Chondrocyte (in vitro differentiated cells): ENCODE measurements at regions not wholly inside any gene's neighbourhood (a gene's known extent, or its start where the extent isn't known, plus 50 kb on each side); places are given as distances from the start of the nearest gene placed in this dataset.

ENCODE experiments used
- DNase-seq: peaks from one replicate; pipeline ENCODE4 v3.0.0; 2021; ENCODE audit warnings: mixed read lengths, low spot score
- H3K27ac Mint-ChIP-seq: one replicate; pipeline ENCODE4 v1.8.0; 2021; ENCODE audit warnings: mild to moderate bottlenecking, moderate library complexity, mixed read lengths; ENCODE audit not compliant: unreplicated experiment
- H3K27me3 Mint-ChIP-seq: 2 replicates; pipeline ENCODE4 v1.8.0; 2021; ENCODE audit warnings: low read depth, mixed read lengths
- H3K36me3 Mint-ChIP-seq: 2 replicates; pipeline ENCODE4 v1.8.0; 2021; ENCODE audit warnings: low read depth, mixed read lengths
- H3K4me1 Mint-ChIP-seq: 2 replicates; pipeline ENCODE4 v1.8.0; 2021; ENCODE audit warnings: low read depth, mild to moderate bottlenecking, mixed read lengths
- H3K4me3 Mint-ChIP-seq: one replicate; pipeline ENCODE4 v1.8.0; 2021; ENCODE audit warnings: mild to moderate bottlenecking, moderate library complexity, mixed read lengths; ENCODE audit not compliant: unreplicated experiment
- H3K9me3 Mint-ChIP-seq: 2 replicates; pipeline ENCODE4 v1.8.0; 2021; ENCODE audit warnings: low read depth, mixed read lengths
- CTCF ChIP-seq: fragments of 200-600 bp; sonication (generic); IDR thresholded peaks from 2 replicates; pipeline ENCODE4 v1.5.0; 2021; ENCODE audit warnings: antibody characterized with exemption, mild to moderate bottlenecking, moderate library complexity

DNA sequence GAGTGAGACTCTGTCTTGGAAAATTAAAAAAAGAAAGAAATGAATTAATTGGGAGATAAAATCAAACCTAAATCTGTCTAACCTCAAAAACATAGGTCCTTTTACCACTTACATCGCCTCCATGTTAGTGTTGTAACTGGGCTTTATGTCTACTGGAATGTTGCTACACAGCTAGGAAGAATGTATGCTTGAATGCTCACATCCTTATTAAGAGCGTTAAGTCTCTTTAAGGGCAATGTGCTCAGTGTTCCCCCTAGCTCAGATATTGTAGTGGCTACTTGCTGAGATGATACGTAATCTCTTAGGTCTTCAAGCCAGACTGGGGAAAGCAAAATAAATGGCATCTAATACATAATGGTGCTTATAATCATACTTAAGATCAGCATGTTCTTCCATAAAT lies 1072.8 kb downstream of the PDHA2 start:
- no peak for TF ChIP-seq CTCF
- Mint-ChIP-seq H3K36me3 (no peaks in the 10 kb centered on the region), H3K27me3 (peaks cover 3% of the 10 kb centered on the region), H3K27ac (no peak overlapping the region), H3K4me3 (no peak overlapping the region), H3K9me3 (no peaks in the 10 kb centered on the region), H3K4me1 (no peaks in the 10 kb centered on the region)
- DNase-seq = no peak

DNA sequence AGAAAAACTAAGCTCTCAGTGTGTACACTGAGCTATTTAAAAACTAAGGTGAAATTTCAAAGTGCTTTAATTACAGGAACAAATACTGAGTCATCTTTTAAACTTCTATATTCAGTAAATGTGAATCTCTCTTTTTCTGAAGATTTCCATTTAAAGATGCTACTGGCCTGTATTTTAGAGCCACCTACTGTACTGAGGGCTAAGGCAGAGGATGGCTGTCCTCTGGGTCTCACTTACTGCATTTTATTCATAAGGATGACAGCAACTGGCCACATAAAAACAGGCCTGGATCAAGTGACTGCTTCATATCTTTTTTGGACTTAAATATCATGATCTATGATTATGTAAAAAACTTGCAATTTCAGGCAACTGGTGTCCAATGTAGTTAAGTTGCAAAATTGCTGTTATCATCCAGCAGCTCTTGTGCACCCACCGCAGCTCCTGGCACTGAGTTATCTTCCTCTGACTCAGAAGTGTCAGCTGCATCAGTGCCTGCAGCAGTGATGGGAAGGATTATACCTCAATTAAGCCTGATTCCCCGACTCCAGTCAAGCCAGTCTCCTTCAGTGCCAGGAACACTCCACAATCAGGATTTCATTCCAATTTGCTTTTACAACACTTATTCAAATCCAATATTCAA lies 1073.7 kb downstream of the PDHA2 start:
- Mint-ChIP-seq H3K4me1 (no peaks in the 10 kb centered on the region), H3K4me3 (no peak overlapping the region), H3K27me3 (peaks cover 3% of the 10 kb centered on the region), H3K36me3 (no peaks in the 10 kb centered on the region), H3K9me3 (no peaks in the 10 kb centered on the region), H3K27ac (no peak overlapping the region)
- DNase-seq = no peak
- no peak for TF ChIP-seq CTCF

DNA sequence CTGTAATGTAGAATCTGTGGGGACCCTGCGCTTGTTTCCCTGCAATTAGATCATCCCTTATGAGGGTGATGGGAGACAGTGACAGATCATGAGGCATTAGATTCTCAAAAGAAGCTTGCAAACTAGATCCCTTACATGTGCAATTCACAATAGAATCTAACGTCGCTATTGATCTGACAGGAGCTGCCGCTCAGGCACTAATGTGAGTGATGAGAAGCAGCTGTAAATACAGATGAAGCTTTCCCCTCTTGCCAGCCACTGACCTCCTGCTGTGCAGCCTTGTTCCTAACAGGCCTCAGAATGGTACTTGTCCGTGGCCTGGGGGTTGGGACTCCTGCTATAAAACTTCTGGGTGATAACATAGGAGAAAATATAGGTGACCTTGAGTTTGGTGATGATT lies 1076.8 kb downstream of the PDHA2 start:
- DNase-seq = no peak
- Mint-ChIP-seq H3K27me3 (peaks cover 3% of the 10 kb centered on the region), H3K4me1 (no peaks in the 10 kb centered on the region), H3K36me3 (no peaks in the 10 kb centered on the region), H3K4me3 (no peak overlapping the region), H3K9me3 (peaks cover 20% of the 10 kb centered on the region), H3K27ac (no peak overlapping the region)
- no peak for TF ChIP-seq CTCF

DNA sequence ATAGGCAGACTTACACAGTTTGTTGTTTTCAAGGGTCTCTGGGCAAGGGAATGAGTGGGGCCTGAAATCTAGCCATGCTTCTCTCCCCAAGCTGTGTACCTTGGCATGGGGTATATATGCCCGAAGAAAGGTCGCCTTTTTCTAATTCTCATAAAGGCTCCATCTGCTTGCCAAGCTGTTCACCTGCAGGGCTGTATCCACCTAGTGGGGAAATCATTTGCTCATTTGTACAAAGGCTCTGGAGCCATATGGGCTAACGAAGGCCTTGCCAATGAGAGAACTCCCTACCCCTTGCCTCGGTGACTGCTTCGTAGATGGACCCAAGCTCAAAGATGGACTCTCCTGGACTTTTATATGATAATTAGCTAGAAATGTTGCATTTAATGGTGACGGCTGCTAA lies 1097.0 kb downstream of the PDHA2 start:
- no peak overlapping the region for H3K4me3 Mint-ChIP-seq
- DNase-seq = no peak
- no peaks in the 10 kb centered on the region for H3K36me3 Mint-ChIP-seq

DNA sequence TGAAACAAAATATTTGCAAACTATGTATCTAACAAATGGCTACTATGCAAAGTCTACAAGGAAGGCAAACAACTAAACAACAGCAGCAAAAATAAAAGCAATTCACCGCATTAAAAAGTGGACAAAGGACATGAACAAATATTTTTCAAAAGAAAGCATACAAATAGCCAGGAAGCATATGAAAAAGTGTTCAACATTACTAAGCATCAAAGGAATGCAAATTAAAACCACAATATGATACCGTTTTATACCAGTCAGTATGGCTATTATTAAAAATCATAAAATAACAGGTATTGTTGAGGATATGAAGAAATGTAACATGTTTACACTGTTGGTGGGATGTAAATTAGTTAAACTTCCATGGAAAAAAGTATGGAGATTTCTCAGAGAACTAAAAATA lies 1106.7 kb downstream of the PDHA2 start:
- TF ChIP-seq CTCF = no peak
- Mint-ChIP-seq H3K4me1 (no peaks in the 10 kb centered on the region), H3K36me3 (no peaks in the 10 kb centered on the region), H3K9me3 (peaks cover 6% of the 10 kb centered on the region), H3K4me3 (no peak overlapping the region), H3K27ac (no peak overlapping the region), H3K27me3 (no peaks in the 10 kb centered on the region)
- no peak for DNase-seq

More for the DNA sequence above, 1097.0 kb downstream of the PDHA2 start:
- no peaks in the 10 kb centered on the region for H3K9me3 Mint-ChIP-seq
- H3K27me3 Mint-ChIP-seq = peaks cover 2% of the 10 kb centered on the region
- TF ChIP-seq CTCF = no peak
- no peak overlapping the region for H3K27ac Mint-ChIP-seq
- H3K4me1 Mint-ChIP-seq = no peaks in the 10 kb centered on the region
